Mucosa of stomach (tissue), 1 donor: ENCODE measurements at regions not wholly inside any gene's neighbourhood (a gene's known extent, or its start where the extent isn't known, plus 50 kb on each side); places are given as distances from the start of the nearest gene placed in this dataset.

Source experiments
- H3K27me3 ChIP-seq: one replicate; pipeline ENCODE4 v1.7.0; 2013; ENCODE audit warnings: mild to moderate bottlenecking, low read length; ENCODE audit not compliant: control insufficient read depth, insufficient read depth
- H3K36me3 ChIP-seq: one replicate; pipeline ENCODE4 v1.7.0; 2013; ENCODE audit warnings: low read length; ENCODE audit not compliant: control insufficient read depth, insufficient read depth
- H3K4me1 ChIP-seq: one replicate; pipeline ENCODE4 v1.7.0; 2013; ENCODE audit warnings: mild to moderate bottlenecking, low read length; ENCODE audit not compliant: control insufficient read depth, insufficient read depth
- H3K4me3 ChIP-seq: one replicate; pipeline ENCODE4 v1.7.0; 2013; ENCODE audit warnings: low read length
- H3K9ac ChIP-seq: one replicate; pipeline ENCODE4 v1.7.0; 2013; ENCODE audit warnings: mild to moderate bottlenecking, low read length, moderate library complexity
- H3K9me3 ChIP-seq: one replicate; pipeline ENCODE4 v1.7.0; 2013; ENCODE audit warnings: mild to moderate bottlenecking, low read length, moderate library complexity; ENCODE audit not compliant: control insufficient read depth
- donor health status: Pancreatic carcinoma.

DNA sequence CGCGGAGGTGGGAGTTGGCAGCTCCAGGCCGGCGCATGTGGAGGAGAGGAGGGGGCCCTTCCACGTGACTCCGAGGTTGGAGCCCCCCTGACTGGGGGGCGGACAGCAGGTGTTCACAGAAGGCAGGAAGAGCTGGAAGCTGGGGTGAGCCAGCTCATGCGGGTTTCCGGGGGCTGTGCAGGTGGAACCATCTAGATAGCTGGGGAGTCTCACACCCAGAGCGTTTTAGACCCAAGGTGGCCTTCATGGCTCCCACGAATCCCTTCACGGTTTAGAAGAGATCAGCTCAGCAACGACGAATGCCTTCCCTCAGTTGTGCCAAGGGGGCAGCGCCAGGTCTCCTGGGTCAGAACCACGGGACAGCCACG is 740.5 kb upstream of the SALL3 start:
- no peak overlapping the region for H3K9ac ChIP-seq
- no peaks in the 10 kb centered on the region for H3K36me3 ChIP-seq
- H3K4me1 ChIP-seq: no peaks in the 10 kb centered on the region

DNA sequence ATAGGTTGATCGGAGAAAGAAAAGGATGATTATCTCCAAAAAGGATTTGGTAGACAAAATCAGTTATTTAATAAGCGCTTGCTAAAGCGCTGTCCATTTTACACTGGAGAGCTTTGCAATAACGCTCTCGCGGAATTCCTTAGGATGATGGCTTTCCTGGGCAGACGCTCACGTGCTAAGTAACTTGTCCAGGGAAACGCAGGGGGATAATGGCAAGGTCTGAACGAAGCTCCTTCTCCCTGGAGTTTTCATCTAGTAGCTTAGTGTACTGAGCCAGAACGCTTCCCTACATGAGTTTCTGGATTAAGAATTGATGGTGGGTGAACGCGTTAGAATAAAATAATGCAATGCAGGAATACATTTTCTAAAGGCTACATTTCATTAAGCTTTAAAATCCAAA is 739.5 kb upstream of the SALL3 start:
- Histone ChIP-seq H3K36me3 (no peaks in the 10 kb centered on the region), H3K9ac (no peak overlapping the region), H3K4me1 (no peaks in the 10 kb centered on the region)

More for the DNA sequence above, 740.5 kb upstream of the SALL3 start:
- no peaks in the 10 kb centered on the region for H3K27me3 ChIP-seq
- no peak overlapping the region for H3K4me3 ChIP-seq
- no peaks in the 10 kb centered on the region for H3K9me3 ChIP-seq

DNA sequence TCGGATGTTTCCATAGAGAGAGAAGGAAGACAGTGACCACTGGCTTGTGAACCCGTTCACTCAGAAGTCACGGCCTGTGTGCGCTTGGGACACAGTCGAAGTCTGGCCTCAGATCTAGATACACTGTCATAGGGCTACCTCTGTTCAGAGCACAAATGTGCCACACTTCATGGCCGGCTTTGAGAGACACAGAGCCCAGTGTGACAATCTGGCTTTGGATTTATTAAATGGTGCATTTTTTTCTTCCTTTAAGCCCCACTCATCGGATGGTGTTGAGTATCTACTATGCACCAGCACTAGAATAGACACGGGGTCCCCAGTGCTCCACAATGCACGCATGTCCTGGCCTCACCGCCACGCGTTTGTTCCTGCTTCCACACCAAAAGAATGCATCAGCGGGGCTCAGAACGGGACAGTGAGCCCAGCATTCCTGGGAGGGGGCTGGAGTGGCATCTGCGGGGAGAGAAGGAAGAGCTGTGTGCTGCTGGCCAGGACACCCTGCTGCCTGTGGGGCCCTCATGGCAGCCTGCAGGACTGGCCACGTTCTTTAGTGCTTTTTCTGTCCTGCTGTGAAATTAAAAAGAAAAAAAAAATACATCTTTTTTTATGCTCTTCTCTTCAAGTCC is 738.9 kb upstream of the SALL3 start:
- Histone ChIP-seq H3K27me3 (no peaks in the 10 kb centered on the region), H3K9ac (no peak overlapping the region), H3K4me1 (no peaks in the 10 kb centered on the region), H3K36me3 (no peaks in the 10 kb centered on the region), H3K4me3 (no peak overlapping the region), H3K9me3 (no peaks in the 10 kb centered on the region)

More for the DNA sequence above, 739.5 kb upstream of the SALL3 start:
- Histone ChIP-seq H3K27me3 (no peaks in the 10 kb centered on the region), H3K9me3 (no peaks in the 10 kb centered on the region), H3K4me3 (no peak overlapping the region)

DNA sequence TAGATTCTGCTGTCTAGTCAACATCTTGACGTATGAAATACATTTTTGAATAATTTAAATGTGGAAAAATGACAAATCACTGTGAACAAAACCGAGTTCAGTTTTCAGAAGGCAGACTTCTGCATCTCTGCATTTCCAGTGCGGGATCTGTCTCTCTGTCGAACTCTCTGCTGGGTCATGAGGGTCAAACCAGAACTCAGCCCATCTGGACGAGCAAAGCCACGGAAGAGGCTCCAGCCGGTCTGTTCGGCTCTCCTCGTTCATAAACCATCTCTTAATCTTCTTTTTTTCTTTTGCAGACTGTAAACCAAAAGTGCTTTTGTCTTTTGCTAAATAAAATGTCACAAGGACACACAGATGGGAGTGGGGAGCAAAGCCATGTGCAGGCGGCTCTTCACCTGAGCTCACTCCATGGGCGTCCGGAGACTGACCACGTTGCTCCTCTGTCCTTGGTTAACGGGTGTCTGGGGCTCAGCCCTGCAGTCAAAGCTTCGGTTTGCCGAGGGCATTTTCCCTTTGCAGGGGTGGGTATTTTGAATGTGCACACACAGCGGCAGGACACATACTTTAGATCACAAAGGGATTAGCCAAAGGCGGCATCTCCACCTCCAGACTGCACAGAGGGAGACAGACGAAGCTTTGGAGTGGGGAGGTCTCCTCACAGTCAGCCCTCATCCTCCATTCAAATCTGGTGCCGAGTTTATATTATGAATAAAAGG is 737.9 kb upstream of the SALL3 start:
- H3K4me1 ChIP-seq: no peaks in the 10 kb centered on the region
- no peaks in the 10 kb centered on the region for H3K36me3 ChIP-seq
- H3K9ac ChIP-seq: no peak overlapping the region
- H3K9me3 ChIP-seq: no peaks in the 10 kb centered on the region
- no peaks in the 10 kb centered on the region for H3K27me3 ChIP-seq
- H3K4me3 ChIP-seq: no peak overlapping the region

DNA sequence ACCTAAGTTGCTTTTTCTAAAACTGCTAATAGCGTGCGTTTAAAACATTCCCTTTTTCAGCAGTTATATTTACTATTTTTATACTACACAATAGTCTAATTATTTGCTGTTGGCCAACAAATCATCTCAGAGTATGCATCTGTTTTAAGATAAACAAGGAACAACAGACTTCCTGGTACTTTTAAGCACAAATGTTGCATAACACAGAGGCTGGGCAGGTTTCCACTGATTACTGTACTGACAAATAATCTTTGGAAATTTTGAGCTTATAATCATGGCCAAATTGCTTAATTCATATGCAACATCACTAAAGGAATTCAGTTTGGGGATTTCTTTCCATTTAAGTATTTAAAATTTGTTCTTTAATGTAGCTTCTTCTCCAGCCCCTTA is 737.4 kb upstream of the SALL3 start:
- Histone ChIP-seq H3K4me1 (no peaks in the 10 kb centered on the region), H3K4me3 (no peak overlapping the region), H3K9ac (no peak overlapping the region)

DNA sequence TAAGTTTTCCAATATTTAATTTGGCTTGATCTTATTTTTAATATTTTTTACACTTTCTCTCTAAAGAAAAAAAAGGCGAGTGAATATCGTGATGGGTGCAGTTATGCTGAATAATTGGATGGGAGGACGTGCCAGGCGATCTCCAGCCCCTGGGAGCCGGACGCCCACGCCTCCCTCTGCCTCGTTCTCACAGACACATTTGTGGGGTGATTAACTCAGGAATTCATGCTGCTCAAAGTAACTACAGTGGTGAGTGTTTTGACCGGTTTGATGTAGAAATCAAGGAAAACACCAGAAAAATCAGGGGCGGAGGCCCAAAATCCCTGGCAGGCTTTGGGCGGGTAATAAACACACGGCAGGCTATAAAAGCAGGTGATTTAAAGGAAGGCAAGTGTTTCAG is 736.8 kb upstream of the SALL3 start:
- Histone ChIP-seq H3K27me3 (no peaks in the 10 kb centered on the region), H3K9me3 (no peaks in the 10 kb centered on the region), H3K36me3 (no peaks in the 10 kb centered on the region)

More for the DNA sequence above, 737.4 kb upstream of the SALL3 start:
- Histone ChIP-seq H3K36me3 (no peaks in the 10 kb centered on the region), H3K27me3 (no peaks in the 10 kb centered on the region), H3K9me3 (no peaks in the 10 kb centered on the region)

DNA sequence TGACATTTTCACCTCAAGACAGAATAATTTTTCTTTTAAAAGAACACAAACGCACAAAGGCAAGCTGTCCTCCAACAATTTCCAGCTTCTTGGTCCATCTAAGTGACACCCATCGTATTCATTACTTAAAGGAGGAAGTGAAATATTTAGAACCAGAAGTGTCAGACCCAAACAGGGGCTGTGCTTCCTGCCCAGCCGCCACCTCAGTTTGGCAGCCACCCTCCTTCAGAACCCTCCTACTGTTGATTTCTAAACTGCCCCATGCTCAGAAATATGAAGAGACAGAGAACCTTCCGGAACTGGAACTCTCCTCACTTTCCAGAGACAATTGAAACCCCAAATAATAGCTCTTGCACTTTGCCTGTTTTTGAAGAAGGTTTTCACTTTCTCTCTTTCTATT is 734.8 kb upstream of the SALL3 start:
- Histone ChIP-seq H3K9ac (no peak overlapping the region), H3K4me1 (no peaks in the 10 kb centered on the region), H3K27me3 (no peaks in the 10 kb centered on the region), H3K4me3 (no peak overlapping the region), H3K36me3 (no peaks in the 10 kb centered on the region), H3K9me3 (no peaks in the 10 kb centered on the region)

More for the DNA sequence above, 736.8 kb upstream of the SALL3 start:
- Histone ChIP-seq H3K4me3 (no peak overlapping the region), H3K4me1 (no peaks in the 10 kb centered on the region), H3K9ac (no peak overlapping the region)

DNA sequence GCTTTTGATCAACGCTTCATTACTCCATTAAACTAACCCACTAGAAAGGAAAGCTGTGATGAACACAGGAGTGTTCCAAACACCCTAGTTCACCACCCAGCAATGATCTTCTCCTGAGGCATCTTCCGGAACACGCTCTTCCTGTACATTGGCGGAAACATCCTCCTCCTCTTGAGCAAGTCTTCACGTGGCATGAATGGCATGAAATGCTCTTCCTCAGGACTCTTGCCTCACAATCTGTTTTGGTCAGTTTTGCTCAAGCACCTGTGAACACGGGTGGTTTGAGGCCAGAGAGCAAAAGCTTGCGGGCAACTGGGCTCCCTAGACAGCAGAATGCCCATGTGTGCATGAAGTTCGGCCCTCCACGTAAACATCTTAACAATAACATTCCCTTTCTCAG is 734.2 kb upstream of the SALL3 start:
- Histone ChIP-seq H3K4me1 (no peaks in the 10 kb centered on the region), H3K4me3 (no peak overlapping the region), H3K9ac (no peak overlapping the region), H3K36me3 (no peaks in the 10 kb centered on the region), H3K9me3 (no peaks in the 10 kb centered on the region), H3K27me3 (no peaks in the 10 kb centered on the region)

DNA sequence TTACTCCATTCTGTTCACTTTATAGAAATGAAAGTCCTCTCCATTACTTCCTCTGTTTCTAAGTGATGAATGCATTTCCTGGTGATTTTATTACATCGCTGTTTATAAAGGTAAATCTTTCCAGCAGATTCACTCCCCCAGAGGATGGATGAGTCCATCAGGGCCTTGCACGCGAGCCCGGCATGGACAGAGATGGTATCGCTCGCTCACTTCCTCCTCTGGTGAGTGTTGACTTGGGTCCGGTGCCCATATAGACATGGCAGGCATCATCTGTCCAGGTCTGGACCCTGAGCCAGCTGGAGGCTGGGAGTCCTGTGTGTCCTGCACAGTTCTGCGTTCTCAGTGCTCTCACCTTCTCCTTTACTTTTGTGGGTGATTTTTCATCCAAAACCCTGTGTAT is 733.6 kb upstream of the SALL3 start:
- H3K27me3 ChIP-seq: no peaks in the 10 kb centered on the region

DNA sequence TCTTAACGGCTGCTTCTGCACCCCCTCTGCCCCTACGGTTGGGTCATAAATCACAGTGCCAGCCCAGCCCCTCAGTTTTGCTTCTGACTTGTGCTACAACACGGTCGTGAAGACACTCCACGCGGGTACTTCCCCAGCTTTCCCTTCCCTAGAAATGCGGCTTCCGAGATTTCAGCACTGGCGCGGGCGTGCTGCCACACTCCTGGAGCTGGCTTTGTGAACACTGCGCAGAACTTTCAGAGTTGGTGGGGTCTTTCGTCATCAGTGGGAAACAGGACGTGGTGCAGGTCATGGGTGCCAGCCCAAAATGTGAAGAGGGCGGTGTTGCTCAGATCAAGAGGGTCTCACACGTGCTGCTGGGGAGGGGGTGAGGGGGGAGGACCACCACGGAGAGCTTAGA is 733.0 kb upstream of the SALL3 start:
- no peaks in the 10 kb centered on the region for H3K4me1 ChIP-seq
- no peaks in the 10 kb centered on the region for H3K36me3 ChIP-seq
- no peaks in the 10 kb centered on the region for H3K27me3 ChIP-seq
- no peak overlapping the region for H3K9ac ChIP-seq
- H3K4me3 ChIP-seq: no peak overlapping the region
- no peaks in the 10 kb centered on the region for H3K9me3 ChIP-seq

More for the DNA sequence above, 733.6 kb upstream of the SALL3 start:
- Histone ChIP-seq H3K9me3 (no peaks in the 10 kb centered on the region), H3K36me3 (no peaks in the 10 kb centered on the region), H3K4me1 (no peaks in the 10 kb centered on the region), H3K4me3 (no peak overlapping the region), H3K9ac (no peak overlapping the region)

DNA sequence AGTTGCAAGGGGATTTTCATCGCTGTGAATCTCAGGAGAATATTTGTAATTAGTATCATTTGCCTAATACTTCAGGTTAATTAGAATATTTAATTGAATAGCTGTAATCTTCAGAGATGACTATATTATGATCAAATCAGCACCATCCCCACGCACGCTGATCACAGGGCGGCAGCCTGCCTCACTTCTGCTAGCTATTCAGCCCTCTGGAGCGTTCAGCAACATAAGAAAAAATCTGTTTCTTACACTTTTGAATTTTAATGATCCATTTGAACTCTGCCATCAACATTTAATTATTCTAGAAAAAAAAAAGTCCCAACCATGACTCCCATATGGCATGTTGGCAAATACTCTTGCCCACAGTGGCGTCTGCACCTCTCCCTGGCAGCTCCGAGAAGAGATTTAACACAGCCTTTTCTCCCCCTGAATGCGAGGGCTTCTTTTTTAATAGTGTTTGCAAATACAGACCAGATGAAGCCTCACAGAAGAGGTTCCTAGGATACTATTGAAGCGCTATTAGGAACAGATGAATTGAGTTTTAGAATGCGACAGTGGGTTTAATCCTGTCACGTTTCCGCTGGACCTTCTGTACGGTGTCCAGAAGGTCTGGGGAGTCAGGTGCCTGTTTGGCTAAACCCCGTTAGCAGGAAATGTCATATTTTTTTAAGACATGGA is 731.9 kb upstream of the SALL3 start:
- H3K4me3 ChIP-seq: no peak overlapping the region
- no peak overlapping the region for H3K9ac ChIP-seq
- H3K9me3 ChIP-seq: no peaks in the 10 kb centered on the region
- no peaks in the 10 kb centered on the region for H3K36me3 ChIP-seq
- H3K4me1 ChIP-seq: no peaks in the 10 kb centered on the region
- no peaks in the 10 kb centered on the region for H3K27me3 ChIP-seq

DNA sequence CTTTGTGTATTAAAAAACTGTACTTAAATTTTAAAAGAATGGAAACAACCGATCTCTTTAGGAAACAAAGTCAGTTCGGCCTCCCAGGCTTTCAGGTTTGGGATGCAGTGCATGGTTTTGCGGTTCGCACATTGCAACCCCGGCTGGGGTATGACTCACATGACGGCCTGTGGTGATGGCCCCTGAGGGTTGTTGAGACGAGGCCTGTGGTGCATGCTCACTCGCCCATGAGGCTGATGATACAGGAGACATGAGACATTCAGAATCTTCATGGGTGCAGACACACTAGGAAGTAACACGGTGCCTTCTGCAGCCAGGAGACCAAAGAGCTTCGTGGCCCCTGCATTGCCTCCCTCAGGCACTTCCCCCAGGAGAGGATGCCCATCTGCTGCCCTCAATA is 724.6 kb upstream of the SALL3 start:
- no peaks in the 10 kb centered on the region for H3K36me3 ChIP-seq
- no peak overlapping the region for H3K9ac ChIP-seq
- no peaks in the 10 kb centered on the region for H3K9me3 ChIP-seq
- H3K27me3 ChIP-seq: no peaks in the 10 kb centered on the region
- no peak overlapping the region for H3K4me3 ChIP-seq
- H3K4me1 ChIP-seq: no peaks in the 10 kb centered on the region
